HG03064 (cell line): ENCODE measurements at regions not wholly inside any gene's neighbourhood (a gene's known extent, or its start where the extent isn't known, plus 50 kb on each side); places are given as distances from the start of the nearest gene placed in this dataset.

ENCODE experiments used
- ATAC-seq: cut with Tn5 transposase; IDR thresholded peaks from one replicate; pipeline ENCODE4 v1.9.1; 2021; ENCODE audit warnings: low read depth; ENCODE audit not compliant: unreplicated experiment

DNA sequence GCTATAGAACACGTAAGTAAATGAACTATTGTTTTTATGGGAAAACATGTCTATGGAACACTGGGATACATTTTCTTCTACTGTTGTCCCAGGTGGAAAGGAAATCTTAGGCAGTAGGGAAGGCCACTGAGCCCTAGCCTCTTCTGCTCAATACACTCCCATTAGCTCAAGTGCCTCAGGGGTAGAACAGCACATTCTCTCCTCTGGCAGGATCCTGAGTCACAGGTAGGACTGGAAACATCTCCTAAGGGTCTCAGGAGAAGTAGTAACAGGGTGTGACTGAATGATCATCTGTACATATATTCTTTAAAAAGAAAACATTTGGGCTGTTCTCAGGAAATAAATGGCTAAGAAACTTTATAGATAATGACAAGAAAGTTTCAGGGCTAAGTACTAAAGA, 175.6 kb upstream of the ESRRG start:
- ATAC-seq, result no peak

- ATAC-seq, result no peak
Measured at GRCh38 chr1:216896146-216896545, 172.9 kb upstream of the ESRRG start.

DNA sequence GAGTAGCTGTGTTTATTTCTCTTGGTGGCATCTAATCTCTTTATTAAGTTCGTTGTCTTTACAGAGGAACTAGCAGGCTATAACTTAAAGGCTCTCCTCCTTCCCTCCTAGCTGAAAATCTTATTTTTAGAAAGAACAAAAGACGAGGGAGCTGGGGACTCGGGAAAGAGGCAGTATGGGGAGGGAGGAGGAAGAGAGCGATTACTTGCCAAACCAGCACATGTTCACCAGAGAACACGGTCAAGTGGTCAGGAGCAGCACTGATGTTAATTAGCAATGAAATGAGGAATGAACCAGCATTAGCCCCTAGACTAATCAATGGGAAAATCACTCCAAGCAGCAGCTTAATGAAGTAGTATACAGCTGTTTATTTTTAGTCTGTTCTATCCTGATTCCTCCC, 171.3 kb upstream of the ESRRG start:
- ATAC-seq, result no peak

DNA sequence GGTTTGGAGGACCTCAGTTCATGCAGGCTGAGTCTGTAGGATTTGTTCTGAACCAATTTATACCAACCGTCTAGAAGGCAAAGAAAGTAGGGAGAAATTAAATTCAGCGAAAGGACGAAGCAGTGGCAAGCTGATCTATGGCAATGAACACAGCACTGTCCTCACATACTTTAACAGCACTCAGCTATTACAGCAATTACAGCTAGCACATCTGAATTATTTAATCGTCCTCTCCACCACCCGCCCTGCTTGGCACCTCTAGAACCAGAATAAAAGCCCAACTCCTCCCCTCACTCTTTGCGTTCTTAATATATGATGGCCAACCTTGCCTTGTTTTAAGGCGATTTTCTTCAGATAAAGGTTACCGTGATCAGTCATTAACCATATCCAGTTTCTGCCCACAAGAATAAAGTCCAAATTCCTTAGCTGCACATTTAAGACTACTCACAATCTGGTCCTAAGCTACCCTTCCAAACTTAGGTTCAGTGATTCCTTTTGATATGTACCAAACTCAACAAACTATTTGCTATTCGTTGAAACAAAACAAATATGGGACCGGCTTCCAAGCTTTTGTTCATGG, 169.4 kb upstream of the ESRRG start:
- no peak for ATAC-seq

DNA sequence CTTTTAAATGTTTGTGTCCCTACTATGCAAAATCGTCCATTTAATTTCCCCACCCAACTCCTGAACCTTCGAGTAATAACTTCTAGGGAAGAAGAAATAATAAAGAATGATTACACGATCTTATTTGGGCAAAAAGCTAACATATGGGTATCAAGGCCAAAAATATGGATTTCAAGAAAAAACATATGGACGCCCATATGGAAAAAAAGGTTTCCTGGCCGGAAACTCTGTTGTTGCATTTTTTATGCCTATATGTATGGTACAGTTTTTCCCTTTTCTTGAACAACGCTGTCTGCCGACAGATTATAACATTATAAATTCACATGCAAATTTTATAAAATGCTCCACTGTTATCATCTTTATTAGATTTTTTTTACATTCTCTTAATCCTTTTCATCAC, 167.6 kb upstream of the ESRRG start:
- ATAC-seq, result no peak

- no peak for ATAC-seq
Measured at GRCh38 chr1:216888731-216889130, 165.5 kb upstream of the ESRRG start.

GRCh38 chr1:216887032-216887431, 163.8 kb upstream of the ESRRG start:
- ATAC-seq, result no peak

GRCh38 chr1:216884614-216885229, 161.5 kb upstream of the ESRRG start:
- ATAC-seq, result no peak

GRCh38 chr1:216883518-216883917, 160.3 kb upstream of the ESRRG start:
- no peak for ATAC-seq

- ATAC-seq, result no peak
Measured at GRCh38 chr1:216881695-216882094, 158.5 kb upstream of the ESRRG start.

GRCh38 chr1:216866714-216867113, 143.5 kb upstream of the ESRRG start:
- ATAC-seq, result no peak

DNA sequence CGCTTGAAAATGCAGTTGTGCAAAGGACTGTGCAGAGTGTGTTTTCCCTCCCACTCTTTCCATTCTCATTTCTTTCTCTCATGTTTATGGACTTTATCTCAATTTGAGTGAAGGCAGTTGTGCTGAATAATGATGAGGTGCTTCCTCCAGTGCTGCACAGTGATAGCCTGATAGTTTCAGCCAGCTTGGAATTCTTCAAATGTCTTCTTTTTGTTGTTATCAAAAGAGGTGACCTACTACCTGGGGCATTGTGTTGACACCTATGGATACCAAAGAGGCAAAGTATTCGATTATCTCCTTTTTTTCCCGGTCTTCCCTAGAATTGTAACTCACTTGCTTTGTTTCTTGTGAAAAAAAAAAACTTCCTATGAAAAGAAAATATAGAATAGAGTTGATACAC, 132.6 kb upstream of the ESRRG start:
- no peak for ATAC-seq

DNA sequence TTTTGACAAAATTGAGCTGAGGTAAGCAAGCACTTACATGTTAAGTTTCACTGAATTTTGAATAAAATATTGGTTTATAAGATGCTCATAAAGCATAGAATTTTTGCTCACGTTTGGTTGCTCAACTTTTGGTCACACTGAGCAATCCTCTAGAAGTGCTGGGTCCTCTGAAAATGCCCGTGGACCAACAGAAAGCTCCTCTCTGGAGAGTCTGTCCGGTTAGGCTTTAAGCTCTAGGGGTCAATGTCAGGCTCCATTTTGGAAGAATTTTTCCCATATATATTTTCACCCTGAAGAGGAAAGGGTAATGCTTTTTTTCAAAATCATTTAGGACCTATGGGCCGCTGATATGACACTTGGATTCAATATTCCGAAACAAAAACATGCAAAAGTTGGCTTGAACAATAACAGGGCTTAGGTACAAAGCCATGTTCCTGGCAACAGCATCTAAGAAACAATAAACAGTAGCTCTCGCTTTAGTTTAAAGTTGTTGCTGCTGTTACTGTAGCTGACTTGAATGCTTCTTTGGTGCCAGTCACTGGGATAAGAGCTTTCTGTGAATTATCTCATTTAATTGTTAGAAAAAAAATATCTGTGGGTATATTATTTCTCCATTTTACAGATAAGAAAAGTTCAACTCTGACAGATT, 131.7 kb upstream of the ESRRG start:
- no peak for ATAC-seq

GRCh38 chr1:216851073-216851472, 127.8 kb upstream of the ESRRG start:
- ATAC-seq, result no peak

DNA sequence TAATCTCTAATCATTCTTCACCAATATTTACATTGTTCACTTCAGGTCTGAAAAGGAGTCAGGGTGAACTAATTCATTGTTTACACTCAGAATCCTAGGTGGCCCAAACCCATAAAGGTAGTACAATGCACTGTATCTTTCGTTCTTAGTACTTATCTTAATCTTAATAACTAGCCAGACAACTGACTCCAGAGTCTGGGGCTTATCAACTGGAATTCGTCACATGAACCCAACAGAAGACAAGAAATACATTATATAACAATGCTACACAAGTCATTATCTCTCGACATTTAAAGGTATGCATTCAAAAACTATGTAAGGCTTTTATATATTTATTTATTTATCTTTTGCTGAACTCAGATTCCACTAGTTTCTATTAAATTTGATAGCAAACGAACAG, 125.9 kb upstream of the ESRRG start:
- no peak for ATAC-seq

DNA sequence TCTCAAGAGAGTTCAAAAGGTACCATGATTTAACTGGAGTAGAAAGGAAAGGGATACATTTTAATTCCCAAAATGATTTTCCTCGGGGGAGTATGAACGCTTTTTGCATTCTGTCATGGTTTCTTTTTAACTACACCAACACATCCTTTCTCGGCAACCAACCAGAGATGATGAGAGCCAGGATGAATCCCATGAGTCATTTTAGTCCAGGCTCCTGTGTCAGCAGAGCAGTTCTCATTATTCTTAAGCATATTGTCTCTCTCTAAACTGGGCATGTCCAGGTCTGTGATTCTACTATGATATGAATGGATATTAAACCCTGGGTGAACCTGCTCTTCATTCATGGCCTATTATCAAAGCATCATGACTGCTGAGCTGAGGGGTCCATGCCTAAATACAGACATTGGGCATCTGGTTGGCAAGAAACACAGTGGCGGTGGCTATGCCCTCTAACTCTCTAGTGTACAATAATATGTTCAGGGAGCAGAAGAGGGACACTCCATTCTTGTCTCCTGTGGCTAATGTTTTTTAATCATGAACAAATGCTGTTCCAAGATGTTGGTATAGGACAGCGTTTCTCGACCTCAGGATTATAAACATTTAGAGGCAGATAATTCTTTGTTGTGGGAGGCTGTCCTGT, 124.3 kb upstream of the ESRRG start:
- ATAC-seq, result no peak

DNA sequence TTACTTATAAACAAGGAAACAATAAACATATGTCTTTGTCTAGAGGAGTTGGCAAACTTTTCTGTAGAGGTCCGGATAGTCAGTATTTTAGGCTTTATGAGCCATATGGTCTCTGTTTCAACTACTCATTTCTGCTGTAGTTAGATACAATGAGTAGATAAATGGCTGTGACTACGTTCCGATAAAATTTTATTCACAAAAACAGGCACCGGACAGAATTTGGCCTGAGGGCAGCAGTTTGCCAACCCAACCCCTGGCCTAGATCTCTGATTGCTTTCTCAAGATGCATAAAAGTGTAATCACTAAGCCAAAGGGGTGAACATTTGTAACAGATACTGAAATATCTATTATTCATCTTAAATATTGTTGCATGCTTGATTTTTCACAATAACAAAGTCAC, 123.1 kb upstream of the ESRRG start:
- ATAC-seq, result no peak

- ATAC-seq, result no peak
Measured at GRCh38 chr1:216843409-216843808, 120.2 kb upstream of the ESRRG start.

DNA sequence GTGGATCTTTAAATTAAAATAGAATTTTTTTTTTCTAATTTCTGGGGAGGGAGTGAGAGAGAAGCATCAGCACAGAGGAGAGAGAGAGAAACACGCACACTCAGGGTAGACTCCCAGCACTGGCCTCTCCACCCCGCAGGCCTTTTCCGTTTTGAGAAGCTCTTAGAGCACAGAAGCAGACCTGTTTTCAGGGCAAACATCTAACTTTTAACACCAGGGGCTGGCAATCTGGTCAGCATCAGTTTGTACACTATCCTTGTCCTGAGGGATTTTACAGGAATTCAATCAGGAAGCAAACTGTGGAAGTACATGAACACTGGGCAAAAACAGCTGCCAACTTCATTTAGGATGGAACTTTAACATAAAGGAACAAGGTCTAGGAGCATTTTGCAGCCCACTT, 117.9 kb upstream of the ESRRG start:
- ATAC-seq, result no peak

- ATAC-seq, result no peak
Measured at GRCh38 chr1:216836316-216836715, 113.1 kb upstream of the ESRRG start.

GRCh38 chr1:216833509-216833908, 110.3 kb upstream of the ESRRG start:
- ATAC-seq, result no peak

GRCh38 chr1:216832192-216832591, 109.0 kb upstream of the ESRRG start:
- ATAC-seq, result no peak
